ENCODE measurements at regions not wholly inside any gene's neighbourhood (a gene's known extent, or its start where the extent isn't known, plus 50 kb on each side); places are given as distances from the start of the nearest gene placed in this dataset.
"Not testable (repeated sequence)": the region's sequence is repeated elsewhere in the genome, so short reads cannot be mapped to it uniquely, and the experiment has no call there.

GRCh38 chr20:30310385-30310784, 947.1 kb upstream of the DEFB115 start:
- not testable (repeated sequence) for DNase-seq; H2BK15ac ChIP-seq (ENCODE audit: low read depth, low read length); H3K9ac ChIP-seq (ENCODE audit: extremely low read depth, insufficient read length, low read length); H3T11ph ChIP-seq (ENCODE audit: low read length); H3K27ac ChIP-seq (ENCODE audit: insufficient read length, low read depth, low read length); H3K23ac ChIP-seq (ENCODE audit: insufficient read length, low read depth, low read length); H2BK12ac ChIP-seq (ENCODE audit: insufficient read length, low read depth, low read length); H3K79me2 ChIP-seq (ENCODE audit: insufficient read depth, low read length); H3K23me2 ChIP-seq (ENCODE audit: insufficient read length, low read depth, low read length, poor library complexity, severe bottlenecking); H3K79me1 ChIP-seq (ENCODE audit: insufficient read depth, low read depth, low read length, poor library complexity, severe bottlenecking); H2AK5ac ChIP-seq (ENCODE audit: insufficient read length, low read length); H3K27me3 Mint-ChIP-seq (ENCODE audit: low read depth); H4K8ac ChIP-seq (replicated peaks; ENCODE audit: insufficient read length, low read depth, low read length); H2BK5ac ChIP-seq (ENCODE audit: insufficient read length, low read length); H3K14ac ChIP-seq (ENCODE audit: insufficient read depth, low read length); H2BK120ac ChIP-seq (ENCODE audit: low read depth, low read length, poor library complexity, severe bottlenecking); H3K4ac ChIP-seq (ENCODE audit: low read depth, low read length); H3K4me1 Mint-ChIP-seq; H3K4me1 ChIP-seq (ENCODE audit: insufficient read depth, low read length); H3K27ac Mint-ChIP-seq; H2AFZ ChIP-seq (ENCODE audit: low read length); H2BK20ac ChIP-seq (ENCODE audit: low read depth, low read length, poor library complexity, severe bottlenecking); H4K20me1 ChIP-seq (ENCODE audit: control insufficient read depth, insufficient read depth, insufficient read length); H3K56ac ChIP-seq (ENCODE audit: insufficient read length, low read depth, low read length); H4K5ac ChIP-seq (ENCODE audit: insufficient read length, low read depth, low read length); H3K4me2 ChIP-seq (ENCODE audit: insufficient read depth, insufficient read length, low read length); H4K91ac ChIP-seq (ENCODE audit: insufficient read length, low read depth, low read length); H3K4me3 Mint-ChIP-seq; H3K27me3 ChIP-seq (ENCODE audit: insufficient read depth, low read length); H3K18ac ChIP-seq (ENCODE audit: insufficient read length, low read depth, low read length)
- Mint-ChIP-seq H3K36me3 (ENCODE audit: insufficient read depth in 1 of 3, low read depth in 3 of 3) (peaks cover 0 to 16% (median 0%) of the 10 kb centered on the region in 3 experiments; a peak in 4 of 7 replicates), H3K9me3 (peaks cover 67 to 68% of the 10 kb centered on the region in 2 experiments)
- H3K9me3 ChIP-seq (ENCODE audit: control insufficient read depth, low read depth, low read length) = peaks cover 18% of the 10 kb centered on the region
- no CpG with 5 or more reads among the region's 2 CpGs for WGBS (ENCODE audit: extremely low coverage, insufficient read length, low lambda C conversion rate)

DNA sequence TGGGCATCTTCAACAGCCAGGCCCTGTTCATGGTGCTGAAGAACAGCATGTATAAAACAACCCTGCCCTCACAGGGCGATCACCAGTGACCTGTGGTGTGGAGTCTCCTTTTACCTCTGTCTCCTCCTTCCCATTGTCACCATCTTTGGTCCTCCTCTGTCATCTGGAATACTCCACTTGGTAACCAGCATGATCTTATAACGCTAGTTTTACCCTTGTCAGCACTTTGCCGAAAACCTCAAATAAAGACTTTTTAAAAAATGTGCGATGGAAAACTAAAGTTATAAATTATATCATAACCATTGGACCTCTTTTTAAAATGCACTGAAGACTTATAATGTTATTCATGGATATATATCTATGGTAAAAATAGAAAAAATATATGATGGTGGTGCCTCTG, 945.2 kb upstream of the DEFB115 start:
- H4K91ac ChIP-seq (ENCODE audit: insufficient read length, low read depth, low read length); H3K14ac ChIP-seq (ENCODE audit: insufficient read depth, low read length); H3K4me2 ChIP-seq (ENCODE audit: insufficient read depth, insufficient read length, low read length); H3K79me2 ChIP-seq (ENCODE audit: insufficient read depth, low read length); H3T11ph ChIP-seq (ENCODE audit: low read length); DNase-seq; H3K4me3 Mint-ChIP-seq; H3K23ac ChIP-seq (ENCODE audit: insufficient read length, low read depth, low read length); H2BK5ac ChIP-seq (ENCODE audit: insufficient read length, low read length); H3K27me3 Mint-ChIP-seq (ENCODE audit: low read depth); H3K18ac ChIP-seq (ENCODE audit: insufficient read length, low read depth, low read length); H3K56ac ChIP-seq (ENCODE audit: insufficient read length, low read depth, low read length); H2BK15ac ChIP-seq (ENCODE audit: low read depth, low read length); H3K23me2 ChIP-seq (ENCODE audit: insufficient read length, low read depth, low read length, poor library complexity, severe bottlenecking); H2AFZ ChIP-seq (ENCODE audit: low read length); H3K27me3 ChIP-seq (ENCODE audit: insufficient read depth, low read length); H2AK5ac ChIP-seq (ENCODE audit: insufficient read length, low read length); H4K8ac ChIP-seq (replicated peaks; ENCODE audit: insufficient read length, low read depth, low read length); H3K4ac ChIP-seq (ENCODE audit: low read depth, low read length); H4K20me1 ChIP-seq (ENCODE audit: control insufficient read depth, insufficient read depth, insufficient read length); H3K79me1 ChIP-seq (ENCODE audit: insufficient read depth, low read depth, low read length, poor library complexity, severe bottlenecking); H2BK20ac ChIP-seq (ENCODE audit: low read depth, low read length, poor library complexity, severe bottlenecking); H3K9ac ChIP-seq (ENCODE audit: extremely low read depth, insufficient read length, low read length); H3K4me1 Mint-ChIP-seq; H2BK12ac ChIP-seq (ENCODE audit: insufficient read length, low read depth, low read length); H3K27ac ChIP-seq (ENCODE audit: insufficient read length, low read depth, low read length); H2BK120ac ChIP-seq (ENCODE audit: low read depth, low read length, poor library complexity, severe bottlenecking); H3K27ac Mint-ChIP-seq; H4K5ac ChIP-seq (ENCODE audit: insufficient read length, low read depth, low read length); H3K4me1 ChIP-seq (ENCODE audit: insufficient read depth, low read length): not testable (repeated sequence)
- no CpG with 5 or more reads among the region's 4 CpGs for WGBS (ENCODE audit: extremely low coverage, insufficient read length, low lambda C conversion rate)
- H3K36me3 Mint-ChIP-seq (ENCODE audit: insufficient read depth in 1 of 3, low read depth in 3 of 3) = peaks cover 0 to 15% (median 2%) of the 10 kb centered on the region in 3 experiments; a peak in 4 of 7 replicates
- peaks cover 16% of the 10 kb centered on the region for H3K9me3 ChIP-seq (ENCODE audit: control insufficient read depth, low read depth, low read length)
- peaks cover 67 to 69% of the 10 kb centered on the region in 2 experiments for H3K9me3 Mint-ChIP-seq
